ENCODE measurements at regions not wholly inside any gene's neighbourhood (a gene's known extent, or its start where the extent isn't known, plus 50 kb on each side); places are given as distances from the start of the nearest gene placed in this dataset.

DNA sequence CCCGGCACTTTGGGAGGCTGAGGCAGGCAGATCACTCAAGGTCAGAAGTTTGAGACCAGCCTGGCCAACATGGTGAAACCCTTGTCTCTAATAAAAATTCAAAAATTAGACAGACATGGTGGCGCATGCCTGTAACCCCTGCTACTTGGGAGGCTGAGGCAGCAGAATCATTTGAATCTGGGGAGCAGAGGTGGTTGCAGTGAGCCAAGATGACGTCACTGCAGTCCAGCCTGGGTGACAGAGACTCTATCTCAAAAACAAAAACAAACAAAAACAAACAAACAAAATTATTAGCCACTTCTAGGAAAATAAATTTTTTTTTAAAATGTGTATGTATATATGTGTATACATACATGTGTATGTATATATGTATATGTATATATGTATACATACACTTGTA is 320.3 kb upstream of the ADGRL4 start:
- H3K27ac ChIP-seq: no peak overlapping the region
- H3K9me3 ChIP-seq: no peaks in the 10 kb centered on the region
- no peak for TF ChIP-seq POLR2A (IDR thresholded peaks at IDR 0.05)
- TF ChIP-seq, protein P1, sequence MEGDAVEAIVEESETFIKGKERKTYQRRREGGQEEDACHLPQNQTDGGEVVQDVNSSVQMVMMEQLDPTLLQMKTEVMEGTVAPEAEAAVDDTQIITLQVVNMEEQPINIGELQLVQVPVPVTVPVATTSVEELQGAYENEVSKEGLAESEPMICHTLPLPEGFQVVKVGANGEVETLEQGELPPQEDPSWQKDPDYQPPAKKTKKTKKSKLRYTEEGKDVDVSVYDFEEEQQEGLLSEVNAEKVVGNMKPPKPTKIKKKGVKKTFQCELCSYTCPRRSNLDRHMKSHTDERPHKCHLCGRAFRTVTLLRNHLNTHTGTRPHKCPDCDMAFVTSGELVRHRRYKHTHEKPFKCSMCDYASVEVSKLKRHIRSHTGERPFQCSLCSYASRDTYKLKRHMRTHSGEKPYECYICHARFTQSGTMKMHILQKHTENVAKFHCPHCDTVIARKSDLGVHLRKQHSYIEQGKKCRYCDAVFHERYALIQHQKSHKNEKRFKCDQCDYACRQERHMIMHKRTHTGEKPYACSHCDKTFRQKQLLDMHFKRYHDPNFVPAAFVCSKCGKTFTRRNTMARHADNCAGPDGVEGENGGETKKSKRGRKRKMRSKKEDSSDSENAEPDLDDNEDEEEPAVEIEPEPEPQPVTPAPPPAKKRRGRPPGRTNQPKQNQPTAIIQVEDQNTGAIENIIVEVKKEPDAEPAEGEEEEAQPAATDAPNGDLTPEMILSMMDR (IDR thresholded peaks at IDR 0.05 in 4 of 5, conservative IDR thresholded peaks at IDR 0.05 in 1 of 5): no peak
- intact Hi-C loops (cut with DNase I; ENCODE audit: low total_unique reads): no loop called here
- H3K36me3 ChIP-seq: no peaks in the 10 kb centered on the region
- H3K27me3 ChIP-seq: no peaks in the 10 kb centered on the region
- in situ Hi-C loops (cut with MboI; ENCODE audit: low sequenced_read_pairs in 4 of 4): no loop called here
- no peak overlapping the region for H3K4me3 ChIP-seq
- DNase-seq: no peak
- no peaks in the 10 kb centered on the region for H3K4me1 ChIP-seq
- ATAC-seq: no peak

DNA sequence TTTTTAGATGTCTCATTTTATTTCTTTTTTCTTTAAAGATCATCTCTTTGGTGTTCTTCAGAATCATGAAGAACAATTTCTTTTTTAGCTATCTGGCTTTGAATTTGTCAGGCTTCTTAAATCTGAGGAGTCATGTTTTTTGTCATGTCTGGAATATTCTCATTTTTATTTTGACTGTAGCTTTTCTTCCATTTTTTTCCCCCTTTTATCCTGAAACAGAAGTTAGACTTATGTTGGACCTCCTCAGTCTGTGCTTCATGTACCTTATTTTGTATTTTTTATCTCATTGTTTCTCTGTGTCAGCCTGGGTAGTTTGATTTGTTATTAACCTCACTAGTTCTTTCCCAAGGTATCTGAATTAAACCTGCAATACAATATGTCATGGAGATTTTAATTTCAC is 319.2 kb upstream of the ADGRL4 start:
- DNase-seq: no peak
- in situ Hi-C loops (cut with MboI; ENCODE audit: low sequenced_read_pairs in 4 of 4): no loop called here
- no peaks in the 10 kb centered on the region for H3K4me1 ChIP-seq
- ATAC-seq: no peak
- H3K27ac ChIP-seq: no peak overlapping the region
- H3K9me3 ChIP-seq: no peaks in the 10 kb centered on the region
- intact Hi-C loops (cut with DNase I; ENCODE audit: low total_unique reads): no loop called here
- no peaks in the 10 kb centered on the region for H3K27me3 ChIP-seq
- no peak for TF ChIP-seq POLR2A (IDR thresholded peaks at IDR 0.05)
- TF ChIP-seq, protein P1 (IDR thresholded peaks at IDR 0.05 in 4 of 5, conservative IDR thresholded peaks at IDR 0.05 in 1 of 5): no peak
- H3K4me3 ChIP-seq: no peak overlapping the region
- H3K36me3 ChIP-seq: no peaks in the 10 kb centered on the region

DNA sequence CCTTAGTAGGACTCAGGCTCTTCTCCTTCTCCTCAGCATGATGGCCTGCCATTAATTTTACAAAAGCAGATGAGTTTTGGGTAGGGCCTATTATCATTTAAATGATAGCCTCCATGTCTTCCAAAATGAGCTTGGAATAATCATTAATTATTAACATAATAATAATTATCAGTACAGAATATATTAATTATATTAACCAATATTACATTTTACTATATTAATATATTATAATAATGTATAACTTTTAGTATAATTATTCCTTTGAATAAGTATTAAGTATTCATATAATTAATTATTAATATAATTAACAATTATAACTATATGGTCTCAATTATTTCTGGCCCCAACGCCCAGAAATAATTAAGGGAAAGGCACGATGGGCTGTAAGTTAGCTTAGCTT is 318.6 kb upstream of the ADGRL4 start:
- DNase-seq: no peak
- no peak overlapping the region for H3K4me3 ChIP-seq
- intact Hi-C loops (cut with DNase I; ENCODE audit: low total_unique reads): no loop called here
- no peaks in the 10 kb centered on the region for H3K36me3 ChIP-seq
- ATAC-seq: no peak
- no peak overlapping the region for H3K27ac ChIP-seq
- no peaks in the 10 kb centered on the region for H3K9me3 ChIP-seq
- no peaks in the 10 kb centered on the region for H3K4me1 ChIP-seq
- no peak for TF ChIP-seq POLR2A (IDR thresholded peaks at IDR 0.05)
- TF ChIP-seq, protein P1 (IDR thresholded peaks at IDR 0.05 in 4 of 5, conservative IDR thresholded peaks at IDR 0.05 in 1 of 5): no peak
- no peaks in the 10 kb centered on the region for H3K27me3 ChIP-seq
- in situ Hi-C loops (cut with MboI; ENCODE audit: low sequenced_read_pairs in 4 of 4): no loop called here

DNA sequence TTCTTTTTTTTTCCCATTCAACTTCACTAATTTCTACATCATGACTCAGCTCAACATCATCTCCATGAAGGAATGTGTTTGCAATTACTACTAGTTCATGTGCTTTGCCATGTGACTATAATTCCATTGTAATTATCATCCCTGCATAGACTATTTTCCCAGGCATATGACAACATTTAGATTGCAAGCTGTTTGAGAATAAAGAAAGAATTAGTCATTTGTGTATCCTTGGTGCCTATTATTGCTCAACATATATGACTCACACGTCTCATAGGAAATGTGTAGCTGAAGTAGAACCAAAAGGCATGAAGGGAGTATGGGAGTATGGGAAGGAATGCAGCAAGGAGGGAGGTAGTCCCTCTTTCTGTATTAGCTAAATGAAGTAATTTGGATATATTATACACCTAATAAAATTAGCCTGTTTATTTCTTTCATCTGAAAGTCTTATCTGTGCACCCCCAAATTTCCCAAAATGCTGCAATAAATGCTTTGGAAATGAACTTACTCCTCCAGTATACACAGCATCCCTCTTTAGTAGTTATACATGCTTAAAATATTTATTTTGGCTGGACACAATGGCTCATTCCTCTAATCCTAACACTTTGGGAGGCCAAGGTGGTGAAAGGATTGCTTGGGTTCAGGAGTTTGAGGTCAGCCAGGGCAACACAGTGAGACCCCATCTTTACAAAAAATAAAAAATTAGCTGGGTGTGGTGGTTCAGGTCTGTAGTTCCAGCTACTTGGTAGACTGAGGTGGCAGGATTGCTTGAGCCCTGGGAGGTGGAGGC is 316.9 kb upstream of the ADGRL4 start:
- Histone ChIP-seq H3K36me3 (no peaks in the 10 kb centered on the region), H3K27me3 (no peaks in the 10 kb centered on the region), H3K4me1 (no peaks in the 10 kb centered on the region), H3K27ac (no peak overlapping the region), H3K4me3 (no peak overlapping the region), H3K9me3 (no peaks in the 10 kb centered on the region)
- intact Hi-C loops (cut with DNase I; ENCODE audit: low total_unique reads) (no loop called here), in situ Hi-C loops (cut with MboI; ENCODE audit: low sequenced_read_pairs in 4 of 4) (no loop called here)
- DNase-seq (no peak), ATAC-seq (peak in 1 of 2 donors; percentile 45)
- TF ChIP-seq, protein P1 (IDR thresholded peaks at IDR 0.05 in 4 of 5, conservative IDR thresholded peaks at IDR 0.05 in 1 of 5): no peak
- TF ChIP-seq POLR2A (IDR thresholded peaks at IDR 0.05): no peak
